ENCODE measurements at regions not wholly inside any gene's neighbourhood (a gene's known extent, or its start where the extent isn't known, plus 50 kb on each side); places are given as distances from the start of the nearest gene placed in this dataset.

DNA sequence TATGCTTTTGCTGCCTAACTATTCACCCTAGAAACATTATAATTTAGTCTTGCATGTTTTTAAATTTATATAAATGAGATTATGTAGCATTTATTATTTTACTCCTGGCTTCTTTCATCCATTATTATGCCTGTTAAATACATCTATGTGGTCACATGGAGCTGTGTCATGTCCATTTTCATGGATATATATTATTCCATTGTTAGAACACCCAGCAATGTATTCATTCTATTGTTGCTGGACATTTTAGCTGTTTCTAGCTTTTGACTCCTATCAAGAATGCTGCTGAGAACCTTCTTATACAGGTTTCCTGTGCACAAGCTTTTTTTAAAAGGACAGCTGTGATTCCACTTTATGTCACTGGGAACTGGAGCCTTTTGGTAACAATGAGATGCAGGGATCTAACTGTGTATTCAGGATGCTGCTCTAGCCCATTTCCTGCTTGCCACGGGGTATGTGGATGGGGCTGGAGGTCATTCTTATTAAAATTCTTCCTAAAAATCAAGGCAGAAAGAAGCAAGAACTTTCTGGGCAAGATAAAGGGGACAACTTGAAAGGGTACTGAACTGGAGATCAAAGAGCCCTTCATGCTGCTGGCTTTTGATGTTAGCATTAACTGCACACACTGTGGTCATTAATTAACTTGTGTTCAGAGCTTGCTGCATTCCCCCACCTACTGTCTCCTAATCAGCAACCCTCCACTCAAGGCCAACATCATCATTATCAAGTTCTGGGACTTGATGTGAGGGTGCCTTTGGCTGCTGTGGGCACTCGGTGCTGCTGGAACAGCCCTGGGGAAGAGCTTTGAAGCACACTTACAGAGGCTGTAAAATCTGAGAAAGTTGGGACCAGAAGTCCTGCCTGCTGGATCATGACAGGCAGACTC, 96.6 kb upstream of the AKIRIN2 start:
- Mint-ChIP-seq H3K4me1 (peaks cover 19% of the 10 kb centered on the region), H3K27me3 (ENCODE audit: low read depth, poor library complexity) (peaks cover 6% of the 10 kb centered on the region), H3K9me3 (no peaks in the 10 kb centered on the region), H3K4me3 (peak overlapping the region; percentile 48), H3K36me3 (ENCODE audit: low read depth) (no peaks in the 10 kb centered on the region), H3K27ac (peak overlapping the region; percentile 61)
- TF ChIP-seq, protein P1, sequence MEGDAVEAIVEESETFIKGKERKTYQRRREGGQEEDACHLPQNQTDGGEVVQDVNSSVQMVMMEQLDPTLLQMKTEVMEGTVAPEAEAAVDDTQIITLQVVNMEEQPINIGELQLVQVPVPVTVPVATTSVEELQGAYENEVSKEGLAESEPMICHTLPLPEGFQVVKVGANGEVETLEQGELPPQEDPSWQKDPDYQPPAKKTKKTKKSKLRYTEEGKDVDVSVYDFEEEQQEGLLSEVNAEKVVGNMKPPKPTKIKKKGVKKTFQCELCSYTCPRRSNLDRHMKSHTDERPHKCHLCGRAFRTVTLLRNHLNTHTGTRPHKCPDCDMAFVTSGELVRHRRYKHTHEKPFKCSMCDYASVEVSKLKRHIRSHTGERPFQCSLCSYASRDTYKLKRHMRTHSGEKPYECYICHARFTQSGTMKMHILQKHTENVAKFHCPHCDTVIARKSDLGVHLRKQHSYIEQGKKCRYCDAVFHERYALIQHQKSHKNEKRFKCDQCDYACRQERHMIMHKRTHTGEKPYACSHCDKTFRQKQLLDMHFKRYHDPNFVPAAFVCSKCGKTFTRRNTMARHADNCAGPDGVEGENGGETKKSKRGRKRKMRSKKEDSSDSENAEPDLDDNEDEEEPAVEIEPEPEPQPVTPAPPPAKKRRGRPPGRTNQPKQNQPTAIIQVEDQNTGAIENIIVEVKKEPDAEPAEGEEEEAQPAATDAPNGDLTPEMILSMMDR (IDR thresholded peaks at IDR 0.05) = no peak
- DNase-seq = no peak

DNA sequence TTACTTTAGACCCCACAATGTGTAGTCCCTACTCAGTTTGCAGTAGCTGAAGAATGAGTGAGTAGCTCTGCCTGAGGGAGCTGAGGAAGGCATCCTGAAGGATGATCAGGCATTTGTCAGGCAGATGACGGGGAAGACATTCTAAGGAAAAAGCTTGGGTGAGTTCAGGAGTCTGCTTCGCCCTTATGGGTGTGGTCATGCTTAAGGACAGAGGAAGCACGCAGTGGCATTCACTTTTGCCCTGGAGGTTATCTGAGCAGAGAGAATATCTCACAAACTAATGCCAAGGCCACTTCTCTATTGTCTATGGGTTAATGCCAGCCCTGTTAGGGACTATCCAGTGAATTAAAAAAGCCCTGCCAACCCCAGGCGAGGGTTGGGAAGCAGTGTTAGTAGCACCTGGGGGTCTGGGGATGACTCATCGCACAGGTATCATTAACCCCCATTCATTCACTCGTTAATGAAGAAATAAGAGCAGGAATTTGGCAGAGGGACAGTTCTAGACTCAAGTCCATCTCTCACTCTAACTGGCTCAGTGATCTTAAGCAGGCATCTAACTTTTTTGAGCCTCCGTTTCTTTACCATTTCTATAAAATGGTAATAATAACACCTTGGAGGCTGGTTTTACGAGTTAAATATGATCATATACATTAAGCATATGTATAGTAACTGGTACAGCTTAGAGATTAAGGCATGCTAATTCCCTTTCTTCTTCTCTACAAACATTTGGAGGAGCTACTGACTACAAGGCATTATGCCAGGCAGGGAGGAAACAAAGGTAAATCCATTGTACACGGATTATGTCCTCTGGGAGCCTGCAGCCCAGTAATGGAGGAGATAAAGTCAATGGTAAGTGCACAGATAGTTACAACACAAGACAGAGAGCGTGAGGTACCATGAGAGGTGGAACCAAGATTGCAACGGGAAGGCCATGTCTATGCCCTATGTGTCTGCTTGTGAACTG, 93.2 kb upstream of the AKIRIN2 start:
- no peaks in the 10 kb centered on the region for H3K9me3 Mint-ChIP-seq
- no peaks in the 10 kb centered on the region for H3K36me3 Mint-ChIP-seq (ENCODE audit: low read depth)
- H3K4me3 Mint-ChIP-seq = no peak overlapping the region
- H3K4me1 Mint-ChIP-seq = peaks cover 20% of the 10 kb centered on the region
- H3K27ac Mint-ChIP-seq = no peak overlapping the region
- no peak for DNase-seq
- TF ChIP-seq, protein P1 (IDR thresholded peaks at IDR 0.05) = no peak
- no peaks in the 10 kb centered on the region for H3K27me3 Mint-ChIP-seq (ENCODE audit: low read depth, poor library complexity)

DNA sequence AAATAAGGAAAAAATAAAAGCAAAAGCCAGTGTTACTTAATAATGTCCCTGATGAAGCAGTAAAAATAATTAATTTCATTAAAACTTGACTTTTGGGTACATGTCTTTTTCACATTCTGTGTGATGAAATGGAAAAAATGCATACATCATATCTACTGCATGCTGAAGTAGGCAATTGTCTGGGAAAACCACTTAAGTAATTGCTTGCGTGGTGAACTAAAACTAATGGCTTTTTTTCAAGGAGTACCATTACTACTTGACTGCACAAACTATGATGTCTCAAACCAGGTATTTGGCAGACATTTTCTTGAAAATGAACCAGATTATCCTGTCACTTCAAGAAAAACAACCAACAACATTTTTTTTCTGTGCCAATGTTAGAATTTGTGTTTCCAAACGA, 91.3 kb upstream of the AKIRIN2 start:
- Mint-ChIP-seq H3K36me3 (ENCODE audit: low read depth) (no peaks in the 10 kb centered on the region), H3K9me3 (no peaks in the 10 kb centered on the region), H3K27ac (no peak overlapping the region), H3K27me3 (ENCODE audit: low read depth, poor library complexity) (no peaks in the 10 kb centered on the region), H3K4me3 (no peak overlapping the region), H3K4me1 (peaks cover 29% of the 10 kb centered on the region)
- TF ChIP-seq, protein P1 (IDR thresholded peaks at IDR 0.05) = no peak
- DNase-seq = no peak

DNA sequence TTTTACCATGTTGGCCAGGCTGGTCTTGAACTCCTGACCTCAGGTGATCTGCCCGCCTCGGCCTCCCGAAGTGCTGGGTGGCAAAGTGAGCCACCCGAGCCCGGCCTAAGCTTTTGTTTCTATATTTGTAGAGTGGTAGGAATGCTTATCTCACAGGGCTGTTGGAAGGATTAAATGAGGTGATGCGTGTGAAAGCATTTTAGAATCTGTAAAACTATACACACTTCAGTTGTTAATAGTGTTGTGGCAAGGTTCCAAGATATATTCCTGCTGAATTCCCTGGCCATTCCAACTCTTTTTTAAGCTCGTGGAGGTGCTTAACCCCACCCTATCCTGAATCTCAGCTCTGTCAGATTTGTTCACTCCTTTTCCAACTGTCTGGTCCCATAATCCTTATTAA, 89.9 kb upstream of the AKIRIN2 start:
- no peak overlapping the region for H3K4me3 Mint-ChIP-seq
- TF ChIP-seq, protein P1 (IDR thresholded peaks at IDR 0.05) = no peak
- no peaks in the 10 kb centered on the region for H3K9me3 Mint-ChIP-seq
- H3K27me3 Mint-ChIP-seq (ENCODE audit: low read depth, poor library complexity) = no peaks in the 10 kb centered on the region
- H3K4me1 Mint-ChIP-seq = peaks cover 27% of the 10 kb centered on the region
- H3K27ac Mint-ChIP-seq = no peak overlapping the region
- H3K36me3 Mint-ChIP-seq (ENCODE audit: low read depth) = no peaks in the 10 kb centered on the region
- DNase-seq = no peak

DNA sequence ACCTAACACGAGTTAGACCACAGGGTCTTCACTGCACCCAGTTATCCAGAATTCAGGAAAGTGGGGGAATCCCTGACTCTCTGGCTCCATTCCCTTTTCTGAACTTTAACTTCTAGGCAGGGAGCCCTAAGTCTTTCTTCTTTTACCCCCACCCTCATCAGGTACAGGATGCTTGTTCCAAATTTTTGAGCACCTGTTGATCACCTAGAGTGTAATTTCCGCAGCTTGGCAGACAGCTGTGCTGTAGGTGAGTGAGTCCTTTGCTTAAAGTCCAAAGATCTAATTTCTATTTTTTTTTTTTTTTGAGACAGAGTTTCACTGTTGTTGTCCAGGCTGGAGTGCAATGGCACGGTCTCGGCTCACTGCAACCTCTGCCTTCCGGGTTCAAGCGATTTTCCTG, 89.5 kb upstream of the AKIRIN2 start:
- Mint-ChIP-seq H3K36me3 (ENCODE audit: low read depth) (no peaks in the 10 kb centered on the region), H3K4me1 (peaks cover 22% of the 10 kb centered on the region), H3K4me3 (no peak overlapping the region), H3K27ac (no peak overlapping the region), H3K9me3 (peaks cover 3% of the 10 kb centered on the region), H3K27me3 (ENCODE audit: low read depth, poor library complexity) (no peaks in the 10 kb centered on the region)
- DNase-seq = no peak
- TF ChIP-seq, protein P1 (IDR thresholded peaks at IDR 0.05) = no peak
